HL-60 (cell line): ENCODE measurements at regions not wholly inside any gene's neighbourhood (a gene's known extent, or its start where the extent isn't known, plus 50 kb on each side); places are given as distances from the start of the nearest gene placed in this dataset.

Source experiments
- CTCF ChIP-seq: IDR thresholded peaks from one replicate; pipeline ENCODE4 v1.5.1; 2011; ENCODE audit warnings: low read length, control low read depth, inconsistent platforms; ENCODE audit not compliant: insufficient read depth
- POLR2AphosphoS5 ChIP-seq: IDR thresholded peaks from 2 replicates; pipeline ENCODE4 v1.6.1; 2012; ENCODE audit warnings: low read depth
- SPI1 ChIP-seq: IDR thresholded peaks from 2 replicates; pipeline ENCODE4 v1.6.1; 2012; ENCODE audit warnings: low read depth, mild to moderate bottlenecking, borderline replicate concordance
- TF ChIP-seq, protein P1 (sequence below): IDR thresholded peaks from 2 replicates; pipeline ENCODE4 v1.6.1; 2012; ENCODE audit warnings: low read depth; ENCODE audit not compliant: insufficient replicate concordance

GRCh38 chr18:33814546-33814945, 236.5 kb downstream of the ASXL3 start:
- TF ChIP-seq CTCF (no peak), POLR2AphosphoS5 (no peak), SPI1 (no peak)
- TF ChIP-seq, protein P1, sequence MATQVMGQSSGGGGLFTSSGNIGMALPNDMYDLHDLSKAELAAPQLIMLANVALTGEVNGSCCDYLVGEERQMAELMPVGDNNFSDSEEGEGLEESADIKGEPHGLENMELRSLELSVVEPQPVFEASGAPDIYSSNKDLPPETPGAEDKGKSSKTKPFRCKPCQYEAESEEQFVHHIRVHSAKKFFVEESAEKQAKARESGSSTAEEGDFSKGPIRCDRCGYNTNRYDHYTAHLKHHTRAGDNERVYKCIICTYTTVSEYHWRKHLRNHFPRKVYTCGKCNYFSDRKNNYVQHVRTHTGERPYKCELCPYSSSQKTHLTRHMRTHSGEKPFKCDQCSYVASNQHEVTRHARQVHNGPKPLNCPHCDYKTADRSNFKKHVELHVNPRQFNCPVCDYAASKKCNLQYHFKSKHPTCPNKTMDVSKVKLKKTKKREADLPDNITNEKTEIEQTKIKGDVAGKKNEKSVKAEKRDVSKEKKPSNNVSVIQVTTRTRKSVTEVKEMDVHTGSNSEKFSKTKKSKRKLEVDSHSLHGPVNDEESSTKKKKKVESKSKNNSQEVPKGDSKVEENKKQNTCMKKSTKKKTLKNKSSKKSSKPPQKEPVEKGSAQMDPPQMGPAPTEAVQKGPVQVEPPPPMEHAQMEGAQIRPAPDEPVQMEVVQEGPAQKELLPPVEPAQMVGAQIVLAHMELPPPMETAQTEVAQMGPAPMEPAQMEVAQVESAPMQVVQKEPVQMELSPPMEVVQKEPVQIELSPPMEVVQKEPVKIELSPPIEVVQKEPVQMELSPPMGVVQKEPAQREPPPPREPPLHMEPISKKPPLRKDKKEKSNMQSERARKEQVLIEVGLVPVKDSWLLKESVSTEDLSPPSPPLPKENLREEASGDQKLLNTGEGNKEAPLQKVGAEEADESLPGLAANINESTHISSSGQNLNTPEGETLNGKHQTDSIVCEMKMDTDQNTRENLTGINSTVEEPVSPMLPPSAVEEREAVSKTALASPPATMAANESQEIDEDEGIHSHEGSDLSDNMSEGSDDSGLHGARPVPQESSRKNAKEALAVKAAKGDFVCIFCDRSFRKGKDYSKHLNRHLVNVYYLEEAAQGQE: no peak
